Tibial nerve (tissue), 4 donors: ENCODE measurements at regions not wholly inside any gene's neighbourhood (a gene's known extent, or its start where the extent isn't known, plus 50 kb on each side); places are given as distances from the start of the nearest gene placed in this dataset.

ENCODE experiments used
- DNase-seq, 2 donors: peaks; one replicate each; pipeline ENCODE4 v3.0.0-alpha.2; 2019; ENCODE audit warnings: low spot score in 2 of 2
- H3K27ac ChIP-seq, 4 donors: fragments of 200-600 bp; sonication (generic) in 3 of 4; one replicate each; pipeline ENCODE4 v1.5.1; 2017 to 2019; ENCODE audit warnings: mild to moderate bottlenecking in 1 of 4
- H3K27me3 ChIP-seq, 2 donors: fragments of 200-600 bp; sonication (generic) in 1 of 2; one replicate each; pipeline versions ENCODE4 v1.5.1 to v1.6.0; 2017 to 2019
- H3K36me3 ChIP-seq, 3 donors: fragments of 200-600 bp; sonication (generic); one replicate each; pipeline ENCODE4 v1.5.1; 2018 to 2019
- H3K4me1 ChIP-seq, 4 donors: fragments of 200-600 bp; sonication (generic) in 3 of 4; one replicate each; pipeline ENCODE4 v1.5.1; 2017 to 2019
- H3K4me3 ChIP-seq, 4 donors: fragments of 200-600 bp; sonication (generic) in 3 of 4; one replicate each; pipeline ENCODE4 v1.5.1; 2017 to 2019; ENCODE audit warnings: mild to moderate bottlenecking in 1 of 4, moderate library complexity in 1 of 4
- H3K9me3 ChIP-seq, 4 donors: fragments of 200-600 bp; sonication (generic) in 3 of 4; one replicate each; pipeline ENCODE4 v1.5.1; 2017 to 2019
- EP300 ChIP-seq, 2 donors: sonication (generic); formaldehyde crosslinking; IDR thresholded peaks; one replicate each; pipeline ENCODE4 v1.6.1; 2017; ENCODE audit warnings: antibody characterized with exemption in 2 of 2, mild to moderate bottlenecking in 1 of 2
- POLR2A ChIP-seq, 2 donors: fragments of 450-650 bp; IDR thresholded peaks; one replicate each; pipeline ENCODE4 v1.6.1; 2017; ENCODE audit warnings: antibody characterized with exemption in 2 of 2, mild to moderate bottlenecking in 2 of 2, moderate library complexity in 2 of 2
- WGBS, 2 donors: methylation state at CpG; one replicate each; pipeline ENCODE4 v1.1.5; 2018; 5-methylcytosine and 5-hydroxymethylcytosine counted together
- TF ChIP-seq, protein P1 (sequence below), 5 experiments: fragments of 200-600 bp in 3 of 5; fragments of 450-650 bp in 2 of 5; sonication (generic) in 3 of 5; IDR thresholded peaks; one replicate each; pipeline ENCODE4 v1.5.1; 2016 to 2019; ENCODE audit warnings: antibody characterized with exemption in 5 of 5, mild to moderate bottlenecking in 3 of 5, moderate library complexity in 2 of 5

DNA sequence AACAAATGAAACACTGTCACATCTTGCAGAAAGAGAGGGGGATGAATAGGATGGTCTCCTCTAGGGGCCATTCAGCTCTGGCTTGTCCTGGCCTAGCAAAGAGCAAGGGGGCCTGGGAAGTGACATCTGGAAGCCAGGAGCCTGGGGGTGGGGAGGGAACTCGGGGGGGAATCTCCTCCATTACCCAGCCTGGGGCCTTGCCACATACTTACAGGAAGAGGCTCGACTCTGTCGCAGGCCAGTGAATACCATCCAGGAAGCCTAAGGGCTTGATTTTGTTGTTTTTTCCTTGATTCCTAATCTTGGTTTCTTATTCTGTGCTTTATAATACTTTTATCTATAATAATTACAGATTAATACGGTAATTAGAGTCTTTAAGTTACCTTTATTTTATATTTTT is 797.5 kb upstream of the ID2 start:
- 77 to 78% methylated on average over 4 of the region's 4 CpGs for whole genome bisulfite sequencing, 2 donors
- TF ChIP-seq EP300 (IDR thresholded peaks at IDR 0.05) (no peak), POLR2A (IDR thresholded peaks at IDR 0.05) (no peak)
- Histone ChIP-seq H3K36me3 (no peaks in the 10 kb centered on the region), H3K4me3 (no peak overlapping the region), H3K27me3 (no peaks in the 10 kb centered on the region), H3K9me3 (no peaks in the 10 kb centered on the region), H3K27ac (no peak overlapping the region), H3K4me1 (no peaks in the 10 kb centered on the region)
- no peak for DNase-seq

DNA sequence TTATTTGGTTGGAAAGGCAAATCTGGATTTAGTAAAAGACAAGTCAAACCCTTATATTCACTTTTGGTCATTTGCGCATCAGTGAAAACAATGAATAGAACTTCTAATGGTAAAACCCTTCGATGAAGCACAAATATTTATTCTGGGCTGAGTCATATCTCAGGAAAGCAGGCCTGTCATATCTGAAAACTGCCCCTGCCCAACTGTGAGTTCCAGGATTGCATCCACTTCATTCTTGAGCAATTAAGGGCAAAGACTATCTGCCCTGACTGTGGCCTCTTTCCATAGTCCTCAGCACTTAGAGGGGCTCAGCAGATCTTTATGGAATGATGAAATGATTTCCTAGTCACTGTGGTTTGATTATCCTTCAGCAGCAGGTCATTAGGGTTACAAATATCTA is 795.2 kb upstream of the ID2 start:
- H3K27ac ChIP-seq, result no peak overlapping the region
- H3K4me1 ChIP-seq, result no peaks in the 10 kb centered on the region
- DNase-seq, result no peak
- peaks cover 0 to under 1% (median 0%) of the 10 kb centered on the region in 4 donors for H3K9me3 ChIP-seq
- 83 to 84% methylated on average over 2 of the region's 2 CpGs for WGBS, 2 donors
- TF ChIP-seq EP300 (IDR thresholded peaks at IDR 0.05) (no peak), POLR2A (IDR thresholded peaks at IDR 0.05) (no peak)
- TF ChIP-seq, protein P1, sequence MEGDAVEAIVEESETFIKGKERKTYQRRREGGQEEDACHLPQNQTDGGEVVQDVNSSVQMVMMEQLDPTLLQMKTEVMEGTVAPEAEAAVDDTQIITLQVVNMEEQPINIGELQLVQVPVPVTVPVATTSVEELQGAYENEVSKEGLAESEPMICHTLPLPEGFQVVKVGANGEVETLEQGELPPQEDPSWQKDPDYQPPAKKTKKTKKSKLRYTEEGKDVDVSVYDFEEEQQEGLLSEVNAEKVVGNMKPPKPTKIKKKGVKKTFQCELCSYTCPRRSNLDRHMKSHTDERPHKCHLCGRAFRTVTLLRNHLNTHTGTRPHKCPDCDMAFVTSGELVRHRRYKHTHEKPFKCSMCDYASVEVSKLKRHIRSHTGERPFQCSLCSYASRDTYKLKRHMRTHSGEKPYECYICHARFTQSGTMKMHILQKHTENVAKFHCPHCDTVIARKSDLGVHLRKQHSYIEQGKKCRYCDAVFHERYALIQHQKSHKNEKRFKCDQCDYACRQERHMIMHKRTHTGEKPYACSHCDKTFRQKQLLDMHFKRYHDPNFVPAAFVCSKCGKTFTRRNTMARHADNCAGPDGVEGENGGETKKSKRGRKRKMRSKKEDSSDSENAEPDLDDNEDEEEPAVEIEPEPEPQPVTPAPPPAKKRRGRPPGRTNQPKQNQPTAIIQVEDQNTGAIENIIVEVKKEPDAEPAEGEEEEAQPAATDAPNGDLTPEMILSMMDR (IDR thresholded peaks at IDR 0.05), result no peak
- H3K27me3 ChIP-seq, result no peaks in the 10 kb centered on the region
- H3K36me3 ChIP-seq, result no peaks in the 10 kb centered on the region
- no peak overlapping the region for H3K4me3 ChIP-seq

DNA sequence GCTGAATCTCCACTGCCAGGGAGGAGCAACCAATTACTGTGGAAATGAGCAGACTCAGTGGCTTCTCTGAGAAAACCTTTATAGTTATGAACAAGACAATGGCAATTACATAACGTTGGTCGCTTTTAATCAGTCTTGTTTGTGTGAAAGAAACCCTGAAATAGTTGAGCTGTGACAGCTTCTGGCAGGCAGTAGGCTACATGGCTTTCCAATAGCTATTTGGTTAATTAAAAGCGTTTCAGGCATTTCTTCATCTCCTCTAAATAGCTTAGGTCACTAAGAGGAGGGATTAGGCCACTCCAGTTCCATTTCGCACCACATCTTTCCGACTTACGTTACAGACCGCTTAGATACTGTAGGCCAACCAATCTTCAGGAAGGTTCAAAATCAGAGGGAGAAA is 794.4 kb upstream of the ID2 start:
- WGBS, 2 donors, result 87 to 89% methylated on average over 7 of the region's 7 CpGs
- Histone ChIP-seq H3K9me3 (peaks cover 0 to 3% (median 0%) of the 10 kb centered on the region in 4 donors), H3K27ac (no peak overlapping the region), H3K4me3 (no peak overlapping the region), H3K36me3 (no peaks in the 10 kb centered on the region), H3K27me3 (no peaks in the 10 kb centered on the region), H3K4me1 (no peaks in the 10 kb centered on the region)
- DNase-seq, result no peak
- TF ChIP-seq, protein P1 (IDR thresholded peaks at IDR 0.05), result no peak
- TF ChIP-seq POLR2A (IDR thresholded peaks at IDR 0.05) (no peak), EP300 (IDR thresholded peaks at IDR 0.05) (no peak)

DNA sequence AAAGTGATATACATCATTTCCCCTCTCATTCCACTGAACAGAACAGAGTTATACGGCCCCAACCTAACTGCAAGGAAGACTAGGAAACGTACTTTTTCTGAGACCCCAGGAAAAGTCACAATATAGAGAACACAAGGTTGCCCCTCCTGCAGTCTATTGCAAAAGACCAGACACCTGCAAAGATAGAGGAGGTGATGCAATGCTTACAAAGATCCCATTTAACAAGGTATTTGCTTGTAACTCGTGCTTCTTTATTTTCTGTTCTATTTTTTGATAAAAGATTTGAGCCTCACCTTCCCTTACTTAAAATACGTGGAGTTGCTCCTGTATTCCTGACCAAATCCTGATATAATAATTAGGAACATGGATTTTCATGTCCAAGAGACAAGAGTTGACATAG is 793.0 kb upstream of the ID2 start:
- H3K4me1 ChIP-seq, result no peaks in the 10 kb centered on the region
- no peaks in the 10 kb centered on the region for H3K36me3 ChIP-seq
- no peaks in the 10 kb centered on the region for H3K27me3 ChIP-seq
- H3K27ac ChIP-seq, result no peak overlapping the region
- peaks cover 0 to 3% (median 0%) of the 10 kb centered on the region in 4 donors for H3K9me3 ChIP-seq
- WGBS, 2 donors, result 79 to 82% methylated on average over 4 of the region's 4 CpGs
- DNase-seq, result no peak
- no peak overlapping the region for H3K4me3 ChIP-seq
- TF ChIP-seq POLR2A (IDR thresholded peaks at IDR 0.05) (no peak), EP300 (IDR thresholded peaks at IDR 0.05) (no peak)
- TF ChIP-seq, protein P1 (IDR thresholded peaks at IDR 0.05), result no peak

DNA sequence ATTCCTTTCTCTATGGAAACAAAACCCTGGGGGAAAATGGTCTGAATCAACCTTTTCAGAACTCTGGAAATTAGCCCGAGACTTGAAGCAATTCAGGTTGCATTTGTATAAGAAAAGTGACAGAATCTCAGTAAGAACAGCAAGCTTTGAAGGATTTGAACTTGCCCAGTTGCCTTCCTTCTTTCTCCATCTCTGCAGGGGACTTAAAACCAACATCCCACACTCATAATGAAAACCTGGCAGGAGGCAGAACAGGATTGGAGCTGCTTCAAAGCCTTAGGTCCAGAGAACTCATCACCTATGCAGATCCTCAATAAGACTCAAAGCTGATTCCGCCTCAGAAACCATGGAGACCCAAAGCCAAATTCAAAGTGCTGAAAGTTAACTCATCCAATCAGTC is 790.5 kb upstream of the ID2 start:
- Histone ChIP-seq H3K9me3 (peaks cover 0 to 3% (median 0%) of the 10 kb centered on the region in 4 donors), H3K27me3 (no peaks in the 10 kb centered on the region), H3K36me3 (no peaks in the 10 kb centered on the region), H3K4me1 (no peaks in the 10 kb centered on the region), H3K27ac (no peak overlapping the region), H3K4me3 (no peak overlapping the region)
- WGBS, 2 donors, result 82 to 86% methylated on average over 2 of the region's 2 CpGs
- DNase-seq, result no peak
- TF ChIP-seq, protein P1 (IDR thresholded peaks at IDR 0.05), result no peak
- no peak for TF ChIP-seq EP300 (IDR thresholded peaks at IDR 0.05)
- no peak for TF ChIP-seq POLR2A (IDR thresholded peaks at IDR 0.05)

DNA sequence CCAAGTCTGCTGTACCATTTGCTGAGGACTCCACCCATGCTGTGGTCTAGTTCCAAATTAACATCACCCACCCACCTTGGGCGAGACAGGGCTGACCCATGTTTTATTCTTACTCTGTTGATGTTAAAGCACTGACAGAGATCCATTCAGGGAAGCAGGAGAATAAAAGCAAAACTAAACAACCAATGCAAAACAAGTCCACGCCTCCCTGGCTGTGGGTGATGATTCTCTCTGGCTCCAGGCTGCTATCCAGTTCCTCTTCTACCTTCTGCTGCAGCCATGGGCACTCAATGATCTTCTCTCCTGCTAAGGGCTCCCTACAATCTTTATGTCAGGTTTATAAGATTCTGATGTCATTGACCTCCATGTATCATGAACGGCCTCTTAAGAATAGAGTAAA is 786.6 kb upstream of the ID2 start:
- H3K4me3 ChIP-seq, result no peak overlapping the region
- H3K36me3 ChIP-seq, result no peaks in the 10 kb centered on the region
- 75 to 83% methylated on average over 3 of the region's 3 CpGs for WGBS, 2 donors
- peaks cover 0 to 3% (median 0%) of the 10 kb centered on the region in 4 donors for H3K9me3 ChIP-seq
- TF ChIP-seq, protein P1 (IDR thresholded peaks at IDR 0.05), result no peak
- TF ChIP-seq POLR2A (IDR thresholded peaks at IDR 0.05), result no peak
- TF ChIP-seq EP300 (IDR thresholded peaks at IDR 0.05), result no peak
- no peaks in the 10 kb centered on the region for H3K27me3 ChIP-seq
- DNase-seq, result no peak
- H3K27ac ChIP-seq, result no peak overlapping the region
- no peaks in the 10 kb centered on the region for H3K4me1 ChIP-seq
